H9 (cell line): ENCODE measurements at regions not wholly inside any gene's neighbourhood (a gene's known extent, or its start where the extent isn't known, plus 50 kb on each side); places are given as distances from the start of the nearest gene placed in this dataset.

ENCODE experiments used
- DNase-seq: peaks from one replicate; pipeline ENCODE4 v3.0.0-alpha.2; 2017
- H2AFZ ChIP-seq: one replicate; pipeline ENCODE4 v1.6.1; 2013; ENCODE audit warnings: mild to moderate bottlenecking, low read length, control low read depth, moderate library complexity
- H2AK5ac ChIP-seq: 2 replicates; pipeline ENCODE4 v1.6.1; 2013; ENCODE audit warnings: low read length, control low read depth, mixed read lengths; ENCODE audit not compliant: insufficient read length
- H2BK120ac ChIP-seq: one replicate; pipeline ENCODE4 v1.6.1; 2013; ENCODE audit warnings: low read depth, mild to moderate bottlenecking, low read length, control low read depth, inconsistent platforms; ENCODE audit not compliant: poor library complexity, severe bottlenecking
- H2BK12ac ChIP-seq: 2 replicates; pipeline ENCODE4 v1.6.1; 2013; ENCODE audit warnings: low read length, control low read depth, mixed read lengths, low read depth; ENCODE audit not compliant: insufficient read length
- H2BK15ac ChIP-seq: 2 replicates; pipeline ENCODE4 v1.6.1; 2013; ENCODE audit warnings: low read depth, low read length, control low read depth
- H2BK20ac ChIP-seq: one replicate; pipeline ENCODE4 v1.6.1; 2013; ENCODE audit warnings: low read depth, mild to moderate bottlenecking, low read length, control low read depth, inconsistent platforms; ENCODE audit not compliant: poor library complexity, severe bottlenecking
- H2BK5ac ChIP-seq: 2 replicates; pipeline ENCODE4 v1.6.1; 2013; ENCODE audit warnings: low read length, control low read depth, mixed read lengths; ENCODE audit not compliant: insufficient read length
- H3K14ac ChIP-seq: 2 replicates; pipeline ENCODE4 v1.6.1; 2013; ENCODE audit warnings: low read length, control low read depth; ENCODE audit not compliant: insufficient read depth
- H3K18ac ChIP-seq: 2 replicates; pipeline ENCODE4 v1.6.1; 2013; ENCODE audit warnings: low read depth, mild to moderate bottlenecking, mixed read lengths, low read length, control low read depth; ENCODE audit not compliant: insufficient read length
- H3K23ac ChIP-seq: 2 replicates; pipeline ENCODE4 v1.6.1; 2013; ENCODE audit warnings: low read length, control low read depth, mixed read lengths, low read depth; ENCODE audit not compliant: insufficient read length
- H3K23me2 ChIP-seq: 2 replicates; pipeline ENCODE4 v1.6.1; 2013; ENCODE audit warnings: low read depth, mild to moderate bottlenecking, mixed read lengths, low read length, control low read depth; ENCODE audit not compliant: insufficient read length, poor library complexity, severe bottlenecking
- H3K27ac ChIP-seq: 2 replicates; pipeline ENCODE4 v1.5.1; 2013; ENCODE audit warnings: low read length, control low read depth, mixed read lengths, low read depth; ENCODE audit not compliant: insufficient read length
- H3K27me3 ChIP-seq: 2 replicates; pipeline ENCODE4 v1.6.1; 2013; ENCODE audit warnings: low read length, control low read depth, inconsistent platforms; ENCODE audit not compliant: insufficient read depth
- H3K4ac ChIP-seq: 2 replicates; pipeline ENCODE4 v1.6.1; 2013; ENCODE audit warnings: low read depth, mild to moderate bottlenecking, control low read depth, inconsistent platforms, low read length, moderate library complexity
- H3K4me1 ChIP-seq: 2 replicates; pipeline ENCODE4 v1.6.1; 2013; ENCODE audit warnings: low read length, control low read depth, inconsistent platforms; ENCODE audit not compliant: insufficient read depth
- H3K4me2 ChIP-seq: 2 replicates; pipeline ENCODE4 v1.6.1; 2013; ENCODE audit warnings: low read length, control low read depth, mixed read lengths; ENCODE audit not compliant: insufficient read length, insufficient read depth
- H3K56ac ChIP-seq: 2 replicates; pipeline ENCODE4 v1.6.1; 2013; ENCODE audit warnings: low read depth, mild to moderate bottlenecking, mixed read lengths, low read length, control low read depth; ENCODE audit not compliant: insufficient read length
- H3K79me1 ChIP-seq: 2 replicates; pipeline ENCODE4 v1.6.1; 2013; ENCODE audit warnings: low read depth, mild to moderate bottlenecking, moderate library complexity, low read length, control low read depth, inconsistent platforms; ENCODE audit not compliant: insufficient read depth, poor library complexity, severe bottlenecking
- H3K79me2 ChIP-seq: 2 replicates; pipeline ENCODE4 v1.6.1; 2013; ENCODE audit warnings: low read length, control low read depth, inconsistent platforms; ENCODE audit not compliant: insufficient read depth
- H3K9ac ChIP-seq: 2 replicates; pipeline ENCODE4 v1.6.1; 2013; ENCODE audit warnings: low read length, control low read depth, mixed read lengths; ENCODE audit not compliant: insufficient read length; ENCODE audit errors: extremely low read depth
- H3K9me3 ChIP-seq: one replicate; pipeline ENCODE4 v1.6.1; 2013; ENCODE audit warnings: low read depth, low read length, inconsistent platforms; ENCODE audit not compliant: control insufficient read depth
- H3T11ph ChIP-seq: one replicate; pipeline ENCODE4 v1.6.1; 2013; ENCODE audit warnings: mild to moderate bottlenecking, low read length, control low read depth, inconsistent platforms
- H4K20me1 ChIP-seq: one replicate; pipeline ENCODE4 v1.6.1; 2013; ENCODE audit not compliant: control insufficient read depth, insufficient read length, insufficient read depth
- H4K5ac ChIP-seq: 2 replicates; pipeline ENCODE4 v1.6.1; 2013; ENCODE audit warnings: low read depth, mild to moderate bottlenecking, mixed read lengths, low read length, control low read depth; ENCODE audit not compliant: insufficient read length
- H4K8ac ChIP-seq: replicated peaks from 2 replicates; pipeline ENCODE4 v1.6.1; 2013; ENCODE audit warnings: low read length, control low read depth, mixed read lengths, low read depth; ENCODE audit not compliant: insufficient read length
- H4K91ac ChIP-seq: 2 replicates; pipeline ENCODE4 v1.6.1; 2013; ENCODE audit warnings: low read depth, mild to moderate bottlenecking, moderate library complexity, mixed read lengths, low read length, control low read depth; ENCODE audit not compliant: insufficient read length
- H3K27ac Mint-ChIP-seq, 3 experiments: 2 replicates in 2 of 3; 3 replicates in 1 of 3; pipeline ENCODE4 v1.8.0; 2020 to 2021; ENCODE audit warnings: mixed read lengths in 3 of 3, mild to moderate bottlenecking in 1 of 3, moderate library complexity in 1 of 3
- H3K27me3 Mint-ChIP-seq: 2 replicates; pipeline ENCODE4 v1.8.0; 2021; ENCODE audit warnings: low read depth, mild to moderate bottlenecking, moderate library complexity, mixed read lengths
- H3K36me3 Mint-ChIP-seq, 3 experiments: 2 replicates in 2 of 3; 3 replicates in 1 of 3; pipeline ENCODE4 v1.8.0; 2020 to 2021; ENCODE audit warnings: low read depth in 3 of 3, mixed read lengths in 3 of 3; ENCODE audit not compliant: insufficient read depth in 1 of 3
- H3K4me1 Mint-ChIP-seq, 2 experiments: 2 replicates each; pipeline ENCODE4 v1.8.0; 2020; ENCODE audit warnings: mixed read lengths in 2 of 2
- H3K4me3 Mint-ChIP-seq, 2 experiments: 2 replicates in 1 of 2; 3 replicates in 1 of 2; pipeline ENCODE4 v1.8.0; 2020 to 2021; ENCODE audit warnings: mild to moderate bottlenecking in 2 of 2, mixed read lengths in 2 of 2, moderate library complexity in 1 of 2
- H3K9me3 Mint-ChIP-seq, 2 experiments: 2 replicates in 1 of 2; 3 replicates in 1 of 2; pipeline ENCODE4 v1.8.0; 2020; ENCODE audit warnings: mild to moderate bottlenecking in 2 of 2, mixed read lengths in 2 of 2, moderate library complexity in 1 of 2
- WGBS: extraction: QIAGEN DNeasy Blood & Tissue Kit; methylation state at CpG from one replicate; pipeline ENCODE4 v1.1.7; 2013; ENCODE audit warnings: missing lambda C conversion rate, low lambda C conversion rate, mixed read lengths; ENCODE audit not compliant: insufficient read length; ENCODE audit errors: extremely low coverage; 5-methylcytosine and 5-hydroxymethylcytosine counted together
- TF ChIP-seq, protein P1 (sequence below): fragments of 200-600 bp; sonication (generic); conservative IDR thresholded peaks from 3 replicates; pipeline ENCODE4 v1.8.0; 2021; ENCODE audit warnings: antibody characterized with exemption, mild to moderate bottlenecking

DNA sequence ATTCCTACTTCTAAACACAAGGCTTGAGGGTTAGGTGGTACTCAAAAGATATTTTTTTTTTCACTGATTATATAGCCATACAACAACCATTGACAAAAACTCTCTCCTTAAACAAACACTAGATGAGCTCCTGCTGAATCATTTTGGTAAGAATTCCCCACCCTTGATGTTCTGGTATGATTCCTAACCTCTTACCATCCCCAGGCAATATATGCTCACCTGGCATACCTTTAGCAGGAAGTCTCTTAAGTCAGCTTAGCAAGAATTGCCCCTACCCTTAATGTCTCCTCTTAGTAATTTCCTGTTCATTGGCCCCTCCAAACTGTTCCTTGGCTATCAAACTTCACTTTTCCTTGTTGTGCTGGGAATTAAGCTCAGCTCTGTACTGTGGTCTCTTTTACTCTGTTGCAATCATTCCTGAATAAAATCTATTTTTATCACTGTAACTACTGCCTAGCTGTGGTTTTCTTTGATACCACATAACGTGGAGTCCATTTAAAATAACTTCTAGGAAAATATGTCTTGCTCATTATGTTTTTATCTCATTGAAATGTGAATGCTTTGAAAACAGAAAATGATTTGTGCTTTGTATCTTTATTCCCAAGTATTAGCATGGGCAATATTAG lies 712.6 kb downstream of the SLC16A7 start:
- H3K4me3 Mint-ChIP-seq, result no peak overlapping the region
- Histone ChIP-seq H3T11ph (no peak overlapping the region), H3K18ac (no peak overlapping the region), H3K27ac (no peak overlapping the region), H2AK5ac (no peak overlapping the region), H3K4ac (no peak overlapping the region), H4K5ac (no peak overlapping the region), H3K56ac (no peak overlapping the region), H3K14ac (no peak overlapping the region), H3K79me2 (no peaks in the 10 kb centered on the region), H3K9ac (no peak overlapping the region), H4K20me1 (no peaks in the 10 kb centered on the region), H3K79me1 (no peaks in the 10 kb centered on the region), H2BK12ac (no peak overlapping the region), H2BK5ac (no peak overlapping the region), H2BK20ac (no peak overlapping the region), H4K8ac (no peak overlapping the region), H2BK15ac (no peak overlapping the region), H3K4me1 (no peaks in the 10 kb centered on the region), H3K27me3 (no peaks in the 10 kb centered on the region), H3K4me2 (no peak overlapping the region), H2AFZ (no peak overlapping the region), H3K9me3 (no peaks in the 10 kb centered on the region), H3K23ac (no peak overlapping the region), H2BK120ac (no peak overlapping the region), H3K23me2 (no peaks in the 10 kb centered on the region), H4K91ac (no peak overlapping the region)
- no peak overlapping the region; a peak in 1 of 7 replicates for H3K27ac Mint-ChIP-seq
- WGBS, result no CpG with 5 or more reads among the region's 1 CpG
- H3K9me3 Mint-ChIP-seq, result peaks cover 0 to 2% of the 10 kb centered on the region in 2 experiments; a peak in 1 of 5 replicates
- H3K27me3 Mint-ChIP-seq, result no peaks in the 10 kb centered on the region; the same call in 1 of the 2 replicates
- DNase-seq, result no peak
- H3K4me1 Mint-ChIP-seq, result peaks cover 4% of the 10 kb centered on the region in 2 experiments
- no peaks in the 10 kb centered on the region for H3K36me3 Mint-ChIP-seq
- TF ChIP-seq, protein P1, sequence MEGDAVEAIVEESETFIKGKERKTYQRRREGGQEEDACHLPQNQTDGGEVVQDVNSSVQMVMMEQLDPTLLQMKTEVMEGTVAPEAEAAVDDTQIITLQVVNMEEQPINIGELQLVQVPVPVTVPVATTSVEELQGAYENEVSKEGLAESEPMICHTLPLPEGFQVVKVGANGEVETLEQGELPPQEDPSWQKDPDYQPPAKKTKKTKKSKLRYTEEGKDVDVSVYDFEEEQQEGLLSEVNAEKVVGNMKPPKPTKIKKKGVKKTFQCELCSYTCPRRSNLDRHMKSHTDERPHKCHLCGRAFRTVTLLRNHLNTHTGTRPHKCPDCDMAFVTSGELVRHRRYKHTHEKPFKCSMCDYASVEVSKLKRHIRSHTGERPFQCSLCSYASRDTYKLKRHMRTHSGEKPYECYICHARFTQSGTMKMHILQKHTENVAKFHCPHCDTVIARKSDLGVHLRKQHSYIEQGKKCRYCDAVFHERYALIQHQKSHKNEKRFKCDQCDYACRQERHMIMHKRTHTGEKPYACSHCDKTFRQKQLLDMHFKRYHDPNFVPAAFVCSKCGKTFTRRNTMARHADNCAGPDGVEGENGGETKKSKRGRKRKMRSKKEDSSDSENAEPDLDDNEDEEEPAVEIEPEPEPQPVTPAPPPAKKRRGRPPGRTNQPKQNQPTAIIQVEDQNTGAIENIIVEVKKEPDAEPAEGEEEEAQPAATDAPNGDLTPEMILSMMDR, result no peak
